ENCODE measurements at regions not wholly inside any gene's neighbourhood (a gene's known extent, or its start where the extent isn't known, plus 50 kb on each side); places are given as distances from the start of the nearest gene placed in this dataset.

DNA sequence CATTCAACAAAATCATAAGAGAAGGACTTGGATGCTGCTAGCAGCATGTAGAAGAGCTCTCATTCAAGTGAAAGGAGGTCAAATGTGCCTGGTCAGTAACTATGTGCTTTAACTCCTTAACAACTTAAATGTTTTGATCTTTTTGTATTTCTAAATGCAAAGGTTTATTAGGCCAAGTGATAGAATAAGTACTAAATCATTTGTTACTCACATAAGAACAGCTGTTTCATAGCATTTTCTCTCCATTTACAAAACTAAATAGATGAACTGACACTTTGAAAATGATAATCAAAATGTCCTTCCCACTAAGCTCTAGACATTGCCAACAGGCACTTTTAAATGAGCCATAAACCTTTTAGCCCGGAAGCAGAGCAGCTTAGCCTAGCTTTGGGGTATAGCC is 254.3 kb upstream of the PRMT6 start:
- no peaks in the 10 kb centered on the region for H3K9me3 ChIP-seq (ENCODE audit: control insufficient read depth in 4 of 4, low read length in 3 of 4)
- H3K27ac ChIP-seq (ENCODE audit: low read depth in 1 of 2, low read length in 2 of 2) = no peak overlapping the region
- TF ChIP-seq CTCF (IDR thresholded peaks at IDR 0.05; ENCODE audit: low read depth, low read length, missing input control) (no peak), ATF3 (IDR thresholded peaks at IDR 0.05) (no peak), YY1 (IDR thresholded peaks at IDR 0.05) (no peak), HNF4G (IDR thresholded peaks at IDR 0.05) (no peak), JUND (IDR thresholded peaks at IDR 0.05) (no peak), RXRA (IDR thresholded peaks at IDR 0.05) (no peak), NR2F2 (IDR thresholded peaks at IDR 0.05) (no peak), RAD21 (IDR thresholded peaks at IDR 0.05) (no peak), GABPA (IDR thresholded peaks at IDR 0.05 in 1 of 2, conservative IDR thresholded peaks at IDR 0.05 in 1 of 2) (no peak), EGR1 (IDR thresholded peaks at IDR 0.05; ENCODE audit: low read depth in 2 of 2) (no peak)
- TF ChIP-seq, protein P1, sequence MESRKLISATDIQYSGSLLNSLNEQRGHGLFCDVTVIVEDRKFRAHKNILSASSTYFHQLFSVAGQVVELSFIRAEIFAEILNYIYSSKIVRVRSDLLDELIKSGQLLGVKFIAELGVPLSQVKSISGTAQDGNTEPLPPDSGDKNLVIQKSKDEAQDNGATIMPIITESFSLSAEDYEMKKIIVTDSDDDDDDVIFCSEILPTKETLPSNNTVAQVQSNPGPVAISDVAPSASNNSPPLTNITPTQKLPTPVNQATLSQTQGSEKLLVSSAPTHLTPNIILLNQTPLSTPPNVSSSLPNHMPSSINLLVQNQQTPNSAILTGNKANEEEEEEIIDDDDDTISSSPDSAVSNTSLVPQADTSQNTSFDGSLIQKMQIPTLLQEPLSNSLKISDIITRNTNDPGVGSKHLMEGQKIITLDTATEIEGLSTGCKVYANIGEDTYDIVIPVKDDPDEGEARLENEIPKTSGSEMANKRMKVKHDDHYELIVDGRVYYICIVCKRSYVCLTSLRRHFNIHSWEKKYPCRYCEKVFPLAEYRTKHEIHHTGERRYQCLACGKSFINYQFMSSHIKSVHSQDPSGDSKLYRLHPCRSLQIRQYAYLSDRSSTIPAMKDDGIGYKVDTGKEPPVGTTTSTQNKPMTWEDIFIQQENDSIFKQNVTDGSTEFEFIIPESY (IDR thresholded peaks at IDR 0.05) = no peak
- TF ChIP-seq, protein P2, sequence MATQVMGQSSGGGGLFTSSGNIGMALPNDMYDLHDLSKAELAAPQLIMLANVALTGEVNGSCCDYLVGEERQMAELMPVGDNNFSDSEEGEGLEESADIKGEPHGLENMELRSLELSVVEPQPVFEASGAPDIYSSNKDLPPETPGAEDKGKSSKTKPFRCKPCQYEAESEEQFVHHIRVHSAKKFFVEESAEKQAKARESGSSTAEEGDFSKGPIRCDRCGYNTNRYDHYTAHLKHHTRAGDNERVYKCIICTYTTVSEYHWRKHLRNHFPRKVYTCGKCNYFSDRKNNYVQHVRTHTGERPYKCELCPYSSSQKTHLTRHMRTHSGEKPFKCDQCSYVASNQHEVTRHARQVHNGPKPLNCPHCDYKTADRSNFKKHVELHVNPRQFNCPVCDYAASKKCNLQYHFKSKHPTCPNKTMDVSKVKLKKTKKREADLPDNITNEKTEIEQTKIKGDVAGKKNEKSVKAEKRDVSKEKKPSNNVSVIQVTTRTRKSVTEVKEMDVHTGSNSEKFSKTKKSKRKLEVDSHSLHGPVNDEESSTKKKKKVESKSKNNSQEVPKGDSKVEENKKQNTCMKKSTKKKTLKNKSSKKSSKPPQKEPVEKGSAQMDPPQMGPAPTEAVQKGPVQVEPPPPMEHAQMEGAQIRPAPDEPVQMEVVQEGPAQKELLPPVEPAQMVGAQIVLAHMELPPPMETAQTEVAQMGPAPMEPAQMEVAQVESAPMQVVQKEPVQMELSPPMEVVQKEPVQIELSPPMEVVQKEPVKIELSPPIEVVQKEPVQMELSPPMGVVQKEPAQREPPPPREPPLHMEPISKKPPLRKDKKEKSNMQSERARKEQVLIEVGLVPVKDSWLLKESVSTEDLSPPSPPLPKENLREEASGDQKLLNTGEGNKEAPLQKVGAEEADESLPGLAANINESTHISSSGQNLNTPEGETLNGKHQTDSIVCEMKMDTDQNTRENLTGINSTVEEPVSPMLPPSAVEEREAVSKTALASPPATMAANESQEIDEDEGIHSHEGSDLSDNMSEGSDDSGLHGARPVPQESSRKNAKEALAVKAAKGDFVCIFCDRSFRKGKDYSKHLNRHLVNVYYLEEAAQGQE (IDR thresholded peaks at IDR 0.05) = no peak
- TF ChIP-seq, protein P3, sequence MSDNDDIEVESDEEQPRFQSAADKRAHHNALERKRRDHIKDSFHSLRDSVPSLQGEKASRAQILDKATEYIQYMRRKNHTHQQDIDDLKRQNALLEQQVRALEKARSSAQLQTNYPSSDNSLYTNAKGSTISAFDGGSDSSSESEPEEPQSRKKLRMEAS (IDR thresholded peaks at IDR 0.05) = no peak
- DNase-seq (ENCODE audit: low spot score) = no peak
- H3K36me3 ChIP-seq (ENCODE audit: control insufficient read depth in 4 of 4, insufficient read depth in 3 of 4, low read depth in 1 of 4, low read length in 3 of 4) = no peaks in the 10 kb centered on the region
- H3K27me3 ChIP-seq (ENCODE audit: control insufficient read depth in 4 of 4, insufficient read depth in 4 of 4, low read length in 3 of 4) = no peaks in the 10 kb centered on the region
- no peak overlapping the region for H3K4me3 ChIP-seq (ENCODE audit: low read depth in 1 of 3, low read length in 3 of 3)
- WGBS = 59% methylated on average over 1 of the region's 1 CpG
- H3K9ac ChIP-seq (ENCODE audit: low read depth in 1 of 2, low read length in 2 of 2) = no peak overlapping the region
- H3K4me1 ChIP-seq (ENCODE audit: control insufficient read depth in 4 of 4, insufficient read depth in 4 of 4, low read length in 3 of 4) = no peaks in the 10 kb centered on the region

DNA sequence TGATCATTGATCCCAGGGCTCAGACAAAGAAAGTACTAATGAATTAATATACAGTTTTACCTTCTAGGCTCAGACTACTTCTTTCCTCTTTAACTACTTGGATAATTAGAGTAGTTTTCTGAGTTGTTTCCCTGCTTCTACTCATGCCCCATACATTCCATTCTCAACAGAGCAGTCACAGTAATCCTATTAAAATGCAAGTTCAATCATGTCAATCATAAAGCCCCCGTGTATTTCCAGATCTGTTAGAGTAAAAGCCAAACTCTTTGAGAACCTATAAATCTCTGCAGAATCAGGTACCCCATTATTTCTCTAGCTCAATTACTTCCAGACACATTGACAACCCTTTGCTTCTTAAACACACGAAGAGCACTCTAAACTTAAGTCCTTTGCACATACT is 242.1 kb upstream of the PRMT6 start:
- no peaks in the 10 kb centered on the region for H3K4me1 ChIP-seq (ENCODE audit: control insufficient read depth in 4 of 4, insufficient read depth in 4 of 4, low read length in 3 of 4)
- no peaks in the 10 kb centered on the region for H3K36me3 ChIP-seq (ENCODE audit: control insufficient read depth in 4 of 4, insufficient read depth in 3 of 4, low read depth in 1 of 4, low read length in 3 of 4)
- no peak for TF ChIP-seq FOXA2 (IDR thresholded peaks at IDR 0.05)
- no peak for TF ChIP-seq JUND (IDR thresholded peaks at IDR 0.05)
- TF ChIP-seq, protein P3 (IDR thresholded peaks at IDR 0.05) = no peak
- no peak for TF ChIP-seq YY1 (IDR thresholded peaks at IDR 0.05)
- no peak for TF ChIP-seq TAF1 (conservative IDR thresholded peaks at IDR 0.05)
- no peak for TF ChIP-seq GABPA (IDR thresholded peaks at IDR 0.05 in 1 of 2, conservative IDR thresholded peaks at IDR 0.05 in 1 of 2)
- no peak for TF ChIP-seq ATF3 (IDR thresholded peaks at IDR 0.05)
- TF ChIP-seq HNF4G (IDR thresholded peaks at IDR 0.05) = no peak
- no peak for TF ChIP-seq RAD21 (IDR thresholded peaks at IDR 0.05)
- no peak for TF ChIP-seq RXRA (IDR thresholded peaks at IDR 0.05)
- TF ChIP-seq, protein P2 (IDR thresholded peaks at IDR 0.05) = no peak
- no peak for TF ChIP-seq CTCF (IDR thresholded peaks at IDR 0.05; ENCODE audit: low read depth, low read length, missing input control)
- TF ChIP-seq FOXA1 (IDR thresholded peaks at IDR 0.05) = no peak
- no peak for TF ChIP-seq SP1 (IDR thresholded peaks at IDR 0.05)
- H3K9ac ChIP-seq (ENCODE audit: low read depth in 1 of 2, low read length in 2 of 2) = no peak overlapping the region
- no peak for DNase-seq (ENCODE audit: low spot score)
- 53% methylated on average over 2 of the region's 2 CpGs for WGBS
- no peak overlapping the region for H3K4me3 ChIP-seq (ENCODE audit: low read depth in 1 of 3, low read length in 3 of 3)
- no peak overlapping the region for H3K27ac ChIP-seq (ENCODE audit: low read depth in 1 of 2, low read length in 2 of 2)
- H3K27me3 ChIP-seq (ENCODE audit: control insufficient read depth in 4 of 4, insufficient read depth in 4 of 4, low read length in 3 of 4) = no peaks in the 10 kb centered on the region
- no peaks in the 10 kb centered on the region for H3K9me3 ChIP-seq (ENCODE audit: control insufficient read depth in 4 of 4, low read length in 3 of 4)

All from liver (tissue), 8 donors.